ENCODE measurements at regions not wholly inside any gene's neighbourhood (a gene's known extent, or its start where the extent isn't known, plus 50 kb on each side); places are given as distances from the start of the nearest gene placed in this dataset.

GRCh38 chr4:66658809-66659208, 886.5 kb downstream of the CENPC start:
- Histone ChIP-seq H3K4me3 (ENCODE audit: low read depth, low read length, poor library complexity, severe bottlenecking) (no peak overlapping the region), H3K4me1 (ENCODE audit: insufficient read depth, low read length, poor library complexity, severe bottlenecking) (no peaks in the 10 kb centered on the region), H3K27me3 (replicated peaks; ENCODE audit: insufficient read depth, low read depth, low read length, poor library complexity) (no peaks in the 10 kb centered on the region), H3K9me3 (ENCODE audit: low read depth, low read length, poor library complexity, severe bottlenecking) (no peaks in the 10 kb centered on the region), H3K27ac (ENCODE audit: low read depth, low read length, poor library complexity, severe bottlenecking) (no peak overlapping the region), H3K36me3 (ENCODE audit: insufficient read depth, low read length, poor library complexity, severe bottlenecking) (no peaks in the 10 kb centered on the region)
- CTCF ChIA-PET = no interaction called here
- no TSS peak for BruUV-seq (replicated peaks)
- intact Hi-C loops (cut with micrococcal nuclease; ENCODE audit: unreplicated experiment) = no loop called here
- TF ChIP-seq, protein P1, sequence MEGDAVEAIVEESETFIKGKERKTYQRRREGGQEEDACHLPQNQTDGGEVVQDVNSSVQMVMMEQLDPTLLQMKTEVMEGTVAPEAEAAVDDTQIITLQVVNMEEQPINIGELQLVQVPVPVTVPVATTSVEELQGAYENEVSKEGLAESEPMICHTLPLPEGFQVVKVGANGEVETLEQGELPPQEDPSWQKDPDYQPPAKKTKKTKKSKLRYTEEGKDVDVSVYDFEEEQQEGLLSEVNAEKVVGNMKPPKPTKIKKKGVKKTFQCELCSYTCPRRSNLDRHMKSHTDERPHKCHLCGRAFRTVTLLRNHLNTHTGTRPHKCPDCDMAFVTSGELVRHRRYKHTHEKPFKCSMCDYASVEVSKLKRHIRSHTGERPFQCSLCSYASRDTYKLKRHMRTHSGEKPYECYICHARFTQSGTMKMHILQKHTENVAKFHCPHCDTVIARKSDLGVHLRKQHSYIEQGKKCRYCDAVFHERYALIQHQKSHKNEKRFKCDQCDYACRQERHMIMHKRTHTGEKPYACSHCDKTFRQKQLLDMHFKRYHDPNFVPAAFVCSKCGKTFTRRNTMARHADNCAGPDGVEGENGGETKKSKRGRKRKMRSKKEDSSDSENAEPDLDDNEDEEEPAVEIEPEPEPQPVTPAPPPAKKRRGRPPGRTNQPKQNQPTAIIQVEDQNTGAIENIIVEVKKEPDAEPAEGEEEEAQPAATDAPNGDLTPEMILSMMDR (conservative IDR thresholded peaks at IDR 0.05; ENCODE audit: low read depth, low read length) = no peak
- TF ChIP-seq EZH2 (IDR thresholded peaks at IDR 0.05; ENCODE audit: borderline replicate concordance, low read depth, low read length, poor library complexity, severe bottlenecking) = no peak
- no peak for DNase-seq (ENCODE audit: low spot score)
- POLR2A ChIA-PET (ENCODE audit: low non-redundant PET) = no interaction called here

GRCh38 chr4:66655505-66655904, 889.8 kb downstream of the CENPC start:
- Histone ChIP-seq H3K4me3 (ENCODE audit: low read depth, low read length, poor library complexity, severe bottlenecking) (no peak overlapping the region), H3K27me3 (replicated peaks; ENCODE audit: insufficient read depth, low read depth, low read length, poor library complexity) (no peaks in the 10 kb centered on the region), H3K36me3 (ENCODE audit: insufficient read depth, low read length, poor library complexity, severe bottlenecking) (no peaks in the 10 kb centered on the region), H3K4me1 (ENCODE audit: insufficient read depth, low read length, poor library complexity, severe bottlenecking) (no peaks in the 10 kb centered on the region), H3K27ac (ENCODE audit: low read depth, low read length, poor library complexity, severe bottlenecking) (no peak overlapping the region), H3K9me3 (ENCODE audit: low read depth, low read length, poor library complexity, severe bottlenecking) (no peaks in the 10 kb centered on the region)
- DNase-seq (ENCODE audit: low spot score) = no peak
- intact Hi-C loops (cut with micrococcal nuclease; ENCODE audit: unreplicated experiment) = no loop called here
- BruUV-seq (replicated peaks) = no TSS peak
- CTCF ChIA-PET = no interaction called here
- POLR2A ChIA-PET (ENCODE audit: low non-redundant PET) = no interaction called here
- TF ChIP-seq EZH2 (IDR thresholded peaks at IDR 0.05; ENCODE audit: borderline replicate concordance, low read depth, low read length, poor library complexity, severe bottlenecking) = no peak

DNA sequence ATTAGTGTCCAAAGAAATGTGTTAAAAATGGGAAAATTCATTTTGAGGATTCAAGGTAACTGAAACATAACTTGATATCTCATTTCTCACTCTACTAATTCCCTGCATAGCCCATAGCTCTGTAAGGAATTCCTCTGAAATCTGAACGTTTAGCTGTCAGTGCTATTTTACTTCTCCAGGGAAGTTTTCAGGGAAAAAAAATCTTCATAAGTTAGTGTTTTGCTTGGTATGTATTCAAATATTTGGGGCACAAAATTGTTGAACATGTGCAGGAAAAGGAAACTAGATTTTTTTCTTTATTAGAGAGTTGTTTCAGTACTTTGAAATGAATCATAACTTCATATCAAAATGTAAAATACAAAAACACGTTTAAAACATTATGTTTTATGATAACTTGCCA, 891.4 kb downstream of the CENPC start:
- Histone ChIP-seq H3K27ac (ENCODE audit: low read depth, low read length, poor library complexity, severe bottlenecking) (no peak overlapping the region), H3K36me3 (ENCODE audit: insufficient read depth, low read length, poor library complexity, severe bottlenecking) (no peaks in the 10 kb centered on the region), H3K4me3 (ENCODE audit: low read depth, low read length, poor library complexity, severe bottlenecking) (no peak overlapping the region), H3K9me3 (ENCODE audit: low read depth, low read length, poor library complexity, severe bottlenecking) (no peaks in the 10 kb centered on the region), H3K27me3 (replicated peaks; ENCODE audit: insufficient read depth, low read depth, low read length, poor library complexity) (no peaks in the 10 kb centered on the region), H3K4me1 (ENCODE audit: insufficient read depth, low read length, poor library complexity, severe bottlenecking) (no peaks in the 10 kb centered on the region)
- intact Hi-C loops (cut with micrococcal nuclease; ENCODE audit: unreplicated experiment) = no loop called here
- POLR2A ChIA-PET (ENCODE audit: low non-redundant PET) = no interaction called here
- CTCF ChIA-PET = no interaction called here
- BruUV-seq (replicated peaks) = no TSS peak
- DNase-seq (ENCODE audit: low spot score) = no peak
- TF ChIP-seq, protein P1 (conservative IDR thresholded peaks at IDR 0.05; ENCODE audit: low read depth, low read length) = no peak

DNA sequence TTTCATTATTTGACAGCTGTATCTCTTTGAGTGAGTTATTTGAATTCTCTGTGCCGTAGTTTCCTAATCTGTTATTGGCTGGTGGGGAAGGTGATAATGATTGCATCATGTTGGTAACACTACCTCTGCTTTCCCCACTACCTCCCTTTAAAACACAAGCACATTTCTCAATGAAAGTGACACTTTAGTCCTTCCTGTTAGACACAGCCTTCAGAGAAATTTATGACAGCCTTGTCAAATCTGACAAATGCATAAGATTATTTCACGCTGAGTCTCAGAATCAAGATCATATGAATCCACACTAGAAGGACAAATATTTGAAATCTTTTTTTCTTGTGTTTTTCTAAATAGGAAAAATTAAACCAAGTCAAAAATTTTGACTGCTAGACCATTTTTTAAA, 896.1 kb downstream of the CENPC start:
- CTCF ChIA-PET = no interaction called here

More for the DNA sequence above, 896.1 kb downstream of the CENPC start:
- no peaks in the 10 kb centered on the region for H3K9me3 ChIP-seq (ENCODE audit: low read depth, low read length, poor library complexity, severe bottlenecking)
- H3K27ac ChIP-seq (ENCODE audit: low read depth, low read length, poor library complexity, severe bottlenecking) = no peak overlapping the region
- TF ChIP-seq EZH2 (IDR thresholded peaks at IDR 0.05; ENCODE audit: borderline replicate concordance, low read depth, low read length, poor library complexity, severe bottlenecking) = no peak
- TF ChIP-seq, protein P1 (conservative IDR thresholded peaks at IDR 0.05; ENCODE audit: low read depth, low read length) = no peak
- BruUV-seq (replicated peaks) = no TSS peak
- H3K4me3 ChIP-seq (ENCODE audit: low read depth, low read length, poor library complexity, severe bottlenecking) = no peak overlapping the region
- H3K36me3 ChIP-seq (ENCODE audit: insufficient read depth, low read length, poor library complexity, severe bottlenecking) = no peaks in the 10 kb centered on the region
- POLR2A ChIA-PET (ENCODE audit: low non-redundant PET) = no interaction called here
- no peaks in the 10 kb centered on the region for H3K4me1 ChIP-seq (ENCODE audit: insufficient read depth, low read length, poor library complexity, severe bottlenecking)
- intact Hi-C loops (cut with micrococcal nuclease; ENCODE audit: unreplicated experiment) = no loop called here
- no peaks in the 10 kb centered on the region for H3K27me3 ChIP-seq (replicated peaks; ENCODE audit: insufficient read depth, low read depth, low read length, poor library complexity)
- no peak for DNase-seq (ENCODE audit: low spot score)
